ENCODE measurements at regions not wholly inside any gene's neighbourhood (a gene's known extent, or its start where the extent isn't known, plus 50 kb on each side); places are given as distances from the start of the nearest gene placed in this dataset.

DNA sequence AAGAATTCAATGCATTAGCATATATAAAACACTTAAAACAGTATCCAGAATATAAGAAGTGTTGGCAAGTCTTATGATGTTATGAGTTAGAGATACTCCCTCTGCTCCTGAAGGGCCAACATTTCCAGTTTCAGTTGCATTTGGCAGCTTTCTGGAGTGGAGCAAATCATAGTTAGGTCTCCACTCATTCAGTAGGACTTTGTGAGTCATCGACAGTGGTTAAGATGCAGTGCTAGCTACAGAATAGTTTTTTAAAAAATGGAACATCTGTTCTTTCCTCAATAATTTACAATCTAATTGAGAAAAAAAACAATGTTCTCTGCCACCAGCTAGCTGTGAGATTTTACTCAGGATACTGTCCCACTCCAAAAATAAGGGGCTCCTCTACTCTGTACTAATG, 389.1 kb downstream of the HLX start:
- no peak for TF ChIP-seq BACH2 (CRISPR knock-in tag; IDR thresholded peaks at IDR 0.05; ENCODE audit: borderline replicate concordance)
- TF ChIP-seq, protein P1, sequence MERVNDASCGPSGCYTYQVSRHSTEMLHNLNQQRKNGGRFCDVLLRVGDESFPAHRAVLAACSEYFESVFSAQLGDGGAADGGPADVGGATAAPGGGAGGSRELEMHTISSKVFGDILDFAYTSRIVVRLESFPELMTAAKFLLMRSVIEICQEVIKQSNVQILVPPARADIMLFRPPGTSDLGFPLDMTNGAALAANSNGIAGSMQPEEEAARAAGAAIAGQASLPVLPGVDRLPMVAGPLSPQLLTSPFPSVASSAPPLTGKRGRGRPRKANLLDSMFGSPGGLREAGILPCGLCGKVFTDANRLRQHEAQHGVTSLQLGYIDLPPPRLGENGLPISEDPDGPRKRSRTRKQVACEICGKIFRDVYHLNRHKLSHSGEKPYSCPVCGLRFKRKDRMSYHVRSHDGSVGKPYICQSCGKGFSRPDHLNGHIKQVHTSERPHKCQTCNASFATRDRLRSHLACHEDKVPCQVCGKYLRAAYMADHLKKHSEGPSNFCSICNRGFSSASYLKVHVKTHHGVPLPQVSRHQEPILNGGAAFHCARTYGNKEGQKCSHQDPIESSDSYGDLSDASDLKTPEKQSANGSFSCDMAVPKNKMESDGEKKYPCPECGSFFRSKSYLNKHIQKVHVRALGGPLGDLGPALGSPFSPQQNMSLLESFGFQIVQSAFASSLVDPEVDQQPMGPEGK (CRISPR knock-in tag; IDR thresholded peaks at IDR 0.05; ENCODE audit: borderline replicate concordance), result no peak
- TF ChIP-seq ZC3H10 (CRISPR knock-in tag; IDR thresholded peaks at IDR 0.05), result no peak
- TF ChIP-seq TOX (CRISPR knock-in tag; IDR thresholded peaks at IDR 0.05; ENCODE audit: borderline replicate concordance), result no peak
- TF ChIP-seq ZNF8 (CRISPR knock-in tag; IDR thresholded peaks at IDR 0.05), result no peak
- no peak for TF ChIP-seq ZFP3 (CRISPR knock-in tag; IDR thresholded peaks at IDR 0.05)
- no peak for TF ChIP-seq ARNTL (CRISPR knock-in tag; IDR thresholded peaks at IDR 0.05; ENCODE audit: borderline replicate concordance, low read depth)
- no peak for TF ChIP-seq PPARA (CRISPR knock-in tag; IDR thresholded peaks at IDR 0.05; ENCODE audit: borderline replicate concordance)
- TF ChIP-seq ZNF565 (CRISPR knock-in tag; conservative IDR thresholded peaks at IDR 0.05; ENCODE audit: low read depth), result no peak
- no peak for TF ChIP-seq CSDC2 (CRISPR knock-in tag; IDR thresholded peaks at IDR 0.05)
